Loucy (cell line): ENCODE measurements at regions not wholly inside any gene's neighbourhood (a gene's known extent, or its start where the extent isn't known, plus 50 kb on each side); places are given as distances from the start of the nearest gene placed in this dataset.
"Not testable (repeated sequence)": the region's sequence is repeated elsewhere in the genome, so short reads cannot be mapped to it uniquely, and the experiment has no call there.

Source experiments
- EZH2phosphoT487 ChIP-seq: fragments of 200-600 bp; IDR thresholded peaks from 2 replicates; pipeline ENCODE4 v1.6.1; 2018; ENCODE audit warnings: antibody characterized with exemption, mild to moderate bottlenecking, moderate library complexity, borderline replicate concordance
- TF ChIP-seq, protein P1 (sequence below): fragments of 200-600 bp; sonication (generic); conservative IDR thresholded peaks from 2 replicates; pipeline ENCODE4 v1.5.1; 2014; ENCODE audit warnings: mild to moderate bottlenecking, antibody characterized with exemption, low read length

DNA sequence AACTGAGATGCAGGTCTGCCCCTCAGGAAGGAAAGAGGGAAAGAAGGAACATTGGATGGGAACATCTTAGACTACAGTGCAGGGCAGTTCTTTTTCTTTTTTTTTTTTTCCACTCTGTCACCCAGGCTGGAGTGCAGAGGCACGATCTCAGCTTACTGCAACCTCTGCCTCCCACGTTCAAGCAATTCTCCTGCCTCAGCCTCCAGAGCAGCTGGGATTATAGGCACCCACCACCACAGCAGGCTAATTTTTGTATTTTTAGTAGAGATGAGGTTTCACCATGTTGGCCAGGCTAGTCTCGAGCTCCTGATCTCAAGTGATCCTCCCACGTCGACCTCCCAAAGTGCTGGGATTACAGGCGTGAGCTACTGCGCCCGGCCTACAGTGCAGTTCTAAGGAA is 204.6 kb downstream of the SHQ1 start:
- TF ChIP-seq, protein P1, sequence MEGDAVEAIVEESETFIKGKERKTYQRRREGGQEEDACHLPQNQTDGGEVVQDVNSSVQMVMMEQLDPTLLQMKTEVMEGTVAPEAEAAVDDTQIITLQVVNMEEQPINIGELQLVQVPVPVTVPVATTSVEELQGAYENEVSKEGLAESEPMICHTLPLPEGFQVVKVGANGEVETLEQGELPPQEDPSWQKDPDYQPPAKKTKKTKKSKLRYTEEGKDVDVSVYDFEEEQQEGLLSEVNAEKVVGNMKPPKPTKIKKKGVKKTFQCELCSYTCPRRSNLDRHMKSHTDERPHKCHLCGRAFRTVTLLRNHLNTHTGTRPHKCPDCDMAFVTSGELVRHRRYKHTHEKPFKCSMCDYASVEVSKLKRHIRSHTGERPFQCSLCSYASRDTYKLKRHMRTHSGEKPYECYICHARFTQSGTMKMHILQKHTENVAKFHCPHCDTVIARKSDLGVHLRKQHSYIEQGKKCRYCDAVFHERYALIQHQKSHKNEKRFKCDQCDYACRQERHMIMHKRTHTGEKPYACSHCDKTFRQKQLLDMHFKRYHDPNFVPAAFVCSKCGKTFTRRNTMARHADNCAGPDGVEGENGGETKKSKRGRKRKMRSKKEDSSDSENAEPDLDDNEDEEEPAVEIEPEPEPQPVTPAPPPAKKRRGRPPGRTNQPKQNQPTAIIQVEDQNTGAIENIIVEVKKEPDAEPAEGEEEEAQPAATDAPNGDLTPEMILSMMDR, result not testable (repeated sequence)
- not testable (repeated sequence) for TF ChIP-seq EZH2phosphoT487
